ENCODE measurements at regions not wholly inside any gene's neighbourhood (a gene's known extent, or its start where the extent isn't known, plus 50 kb on each side); places are given as distances from the start of the nearest gene placed in this dataset.

DNA sequence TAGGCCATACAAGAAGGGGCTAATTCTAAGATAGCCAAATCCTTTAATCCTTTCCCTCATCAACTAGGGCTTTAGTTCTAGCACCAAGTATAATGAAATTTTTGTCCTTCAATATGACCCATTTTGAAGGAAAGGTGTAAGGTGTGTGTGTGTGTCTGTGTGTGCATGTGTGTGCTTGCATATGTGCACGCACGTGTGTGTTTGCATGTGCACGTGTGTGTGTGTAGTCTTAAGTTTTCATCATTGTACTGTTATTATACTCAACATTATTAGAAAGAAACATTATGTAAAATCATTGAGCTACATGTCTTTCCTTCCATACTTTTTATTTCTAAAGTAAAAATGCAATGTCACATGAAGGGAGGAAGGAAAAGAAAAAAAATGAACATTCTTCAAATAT lies 547.7 kb downstream of the FAM181B start:
- Histone ChIP-seq H3K9ac (ENCODE audit: low read depth in 1 of 2, low read length in 2 of 2) (no peak overlapping the region), H3K36me3 (ENCODE audit: control insufficient read depth in 4 of 4, insufficient read depth in 3 of 4, low read depth in 1 of 4, low read length in 3 of 4) (no peaks in the 10 kb centered on the region), H3K9me3 (ENCODE audit: control insufficient read depth in 4 of 4, low read length in 3 of 4) (no peaks in the 10 kb centered on the region), H3K4me3 (ENCODE audit: low read depth in 1 of 3, low read length in 3 of 3) (no peak overlapping the region), H3K4me1 (ENCODE audit: control insufficient read depth in 4 of 4, insufficient read depth in 4 of 4, low read length in 3 of 4) (peaks cover 0 to 3% (median 0%) of the 10 kb centered on the region in 4 donors), H3K27me3 (ENCODE audit: control insufficient read depth in 4 of 4, insufficient read depth in 4 of 4, low read length in 3 of 4) (no peaks in the 10 kb centered on the region), H3K27ac (ENCODE audit: low read depth in 1 of 2, low read length in 2 of 2) (no peak overlapping the region)
- no peak for DNase-seq (ENCODE audit: low spot score)
- TF ChIP-seq JUND (IDR thresholded peaks at IDR 0.05) (no peak), NR2F2 (IDR thresholded peaks at IDR 0.05) (no peak), HNF4G (IDR thresholded peaks at IDR 0.05) (no peak), YY1 (IDR thresholded peaks at IDR 0.05) (no peak), TAF1 (conservative IDR thresholded peaks at IDR 0.05) (no peak), HNF4A (conservative IDR thresholded peaks at IDR 0.05) (no peak), GABPA (IDR thresholded peaks at IDR 0.05 in 1 of 2, conservative IDR thresholded peaks at IDR 0.05 in 1 of 2) (no peak)
- TF ChIP-seq, protein P1, sequence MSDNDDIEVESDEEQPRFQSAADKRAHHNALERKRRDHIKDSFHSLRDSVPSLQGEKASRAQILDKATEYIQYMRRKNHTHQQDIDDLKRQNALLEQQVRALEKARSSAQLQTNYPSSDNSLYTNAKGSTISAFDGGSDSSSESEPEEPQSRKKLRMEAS (IDR thresholded peaks at IDR 0.05): no peak
- TF ChIP-seq, protein P2, sequence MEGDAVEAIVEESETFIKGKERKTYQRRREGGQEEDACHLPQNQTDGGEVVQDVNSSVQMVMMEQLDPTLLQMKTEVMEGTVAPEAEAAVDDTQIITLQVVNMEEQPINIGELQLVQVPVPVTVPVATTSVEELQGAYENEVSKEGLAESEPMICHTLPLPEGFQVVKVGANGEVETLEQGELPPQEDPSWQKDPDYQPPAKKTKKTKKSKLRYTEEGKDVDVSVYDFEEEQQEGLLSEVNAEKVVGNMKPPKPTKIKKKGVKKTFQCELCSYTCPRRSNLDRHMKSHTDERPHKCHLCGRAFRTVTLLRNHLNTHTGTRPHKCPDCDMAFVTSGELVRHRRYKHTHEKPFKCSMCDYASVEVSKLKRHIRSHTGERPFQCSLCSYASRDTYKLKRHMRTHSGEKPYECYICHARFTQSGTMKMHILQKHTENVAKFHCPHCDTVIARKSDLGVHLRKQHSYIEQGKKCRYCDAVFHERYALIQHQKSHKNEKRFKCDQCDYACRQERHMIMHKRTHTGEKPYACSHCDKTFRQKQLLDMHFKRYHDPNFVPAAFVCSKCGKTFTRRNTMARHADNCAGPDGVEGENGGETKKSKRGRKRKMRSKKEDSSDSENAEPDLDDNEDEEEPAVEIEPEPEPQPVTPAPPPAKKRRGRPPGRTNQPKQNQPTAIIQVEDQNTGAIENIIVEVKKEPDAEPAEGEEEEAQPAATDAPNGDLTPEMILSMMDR (IDR thresholded peaks at IDR 0.05; ENCODE audit: low read depth, low read length, missing input control): no peak
- TF ChIP-seq, protein P3, sequence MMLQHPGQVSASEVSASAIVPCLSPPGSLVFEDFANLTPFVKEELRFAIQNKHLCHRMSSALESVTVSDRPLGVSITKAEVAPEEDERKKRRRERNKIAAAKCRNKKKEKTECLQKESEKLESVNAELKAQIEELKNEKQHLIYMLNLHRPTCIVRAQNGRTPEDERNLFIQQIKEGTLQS (IDR thresholded peaks at IDR 0.05): no peak
- TF ChIP-seq, protein P4, sequence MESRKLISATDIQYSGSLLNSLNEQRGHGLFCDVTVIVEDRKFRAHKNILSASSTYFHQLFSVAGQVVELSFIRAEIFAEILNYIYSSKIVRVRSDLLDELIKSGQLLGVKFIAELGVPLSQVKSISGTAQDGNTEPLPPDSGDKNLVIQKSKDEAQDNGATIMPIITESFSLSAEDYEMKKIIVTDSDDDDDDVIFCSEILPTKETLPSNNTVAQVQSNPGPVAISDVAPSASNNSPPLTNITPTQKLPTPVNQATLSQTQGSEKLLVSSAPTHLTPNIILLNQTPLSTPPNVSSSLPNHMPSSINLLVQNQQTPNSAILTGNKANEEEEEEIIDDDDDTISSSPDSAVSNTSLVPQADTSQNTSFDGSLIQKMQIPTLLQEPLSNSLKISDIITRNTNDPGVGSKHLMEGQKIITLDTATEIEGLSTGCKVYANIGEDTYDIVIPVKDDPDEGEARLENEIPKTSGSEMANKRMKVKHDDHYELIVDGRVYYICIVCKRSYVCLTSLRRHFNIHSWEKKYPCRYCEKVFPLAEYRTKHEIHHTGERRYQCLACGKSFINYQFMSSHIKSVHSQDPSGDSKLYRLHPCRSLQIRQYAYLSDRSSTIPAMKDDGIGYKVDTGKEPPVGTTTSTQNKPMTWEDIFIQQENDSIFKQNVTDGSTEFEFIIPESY (IDR thresholded peaks at IDR 0.05): no peak
- 97% methylated on average over 3 of the region's 3 CpGs for WGBS

DNA sequence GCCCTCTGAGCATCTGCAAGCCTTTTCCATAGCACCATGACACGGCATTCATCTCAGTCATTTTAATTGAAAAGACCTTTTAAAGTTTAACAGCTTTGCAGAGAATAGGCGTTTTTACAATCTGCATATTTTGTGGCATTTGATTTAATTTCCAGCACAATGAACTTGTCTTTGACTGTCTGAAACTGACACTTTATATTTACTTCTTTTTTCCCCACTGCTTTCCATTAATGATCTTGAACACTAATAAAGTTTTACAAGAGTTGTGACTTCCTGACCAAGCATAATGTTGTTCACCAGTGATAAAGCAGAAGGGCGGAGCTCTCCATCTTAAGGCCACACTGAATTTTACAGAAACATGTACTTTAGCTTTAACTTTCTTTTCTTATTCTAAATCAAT lies 548.7 kb downstream of the FAM181B start:
- Histone ChIP-seq H3K27ac (ENCODE audit: low read depth in 1 of 2, low read length in 2 of 2) (no peak overlapping the region), H3K4me3 (ENCODE audit: low read depth in 1 of 3, low read length in 3 of 3) (no peak overlapping the region), H3K4me1 (ENCODE audit: control insufficient read depth in 4 of 4, insufficient read depth in 4 of 4, low read length in 3 of 4) (no peaks in the 10 kb centered on the region), H3K36me3 (ENCODE audit: control insufficient read depth in 4 of 4, insufficient read depth in 3 of 4, low read depth in 1 of 4, low read length in 3 of 4) (no peaks in the 10 kb centered on the region), H3K27me3 (ENCODE audit: control insufficient read depth in 4 of 4, insufficient read depth in 4 of 4, low read length in 3 of 4) (no peaks in the 10 kb centered on the region), H3K9ac (ENCODE audit: low read depth in 1 of 2, low read length in 2 of 2) (no peak overlapping the region), H3K9me3 (ENCODE audit: control insufficient read depth in 4 of 4, low read length in 3 of 4) (no peaks in the 10 kb centered on the region)
- WGBS: 89% methylated on average over 3 of the region's 3 CpGs
- DNase-seq (ENCODE audit: low spot score): no peak
- TF ChIP-seq, protein P1 (IDR thresholded peaks at IDR 0.05): no peak
- TF ChIP-seq, protein P4 (IDR thresholded peaks at IDR 0.05): no peak
- TF ChIP-seq YY1 (IDR thresholded peaks at IDR 0.05) (no peak), HNF4G (IDR thresholded peaks at IDR 0.05) (no peak), NR2F2 (IDR thresholded peaks at IDR 0.05) (no peak), EGR1 (IDR thresholded peaks at IDR 0.05; ENCODE audit: low read depth in 2 of 2) (no peak), GABPA (IDR thresholded peaks at IDR 0.05 in 1 of 2, conservative IDR thresholded peaks at IDR 0.05 in 1 of 2) (no peak), FOXA2 (IDR thresholded peaks at IDR 0.05) (no peak), FOXA1 (IDR thresholded peaks at IDR 0.05) (no peak), JUND (IDR thresholded peaks at IDR 0.05) (no peak), HNF4A (conservative IDR thresholded peaks at IDR 0.05) (no peak)
- TF ChIP-seq, protein P2 (IDR thresholded peaks at IDR 0.05; ENCODE audit: low read depth, low read length, missing input control): no peak
- TF ChIP-seq, protein P3 (IDR thresholded peaks at IDR 0.05): no peak

All from liver (tissue), 8 donors.